ENCODE measurements at regions not wholly inside any gene's neighbourhood (a gene's known extent, or its start where the extent isn't known, plus 50 kb on each side); places are given as distances from the start of the nearest gene placed in this dataset.

DNA sequence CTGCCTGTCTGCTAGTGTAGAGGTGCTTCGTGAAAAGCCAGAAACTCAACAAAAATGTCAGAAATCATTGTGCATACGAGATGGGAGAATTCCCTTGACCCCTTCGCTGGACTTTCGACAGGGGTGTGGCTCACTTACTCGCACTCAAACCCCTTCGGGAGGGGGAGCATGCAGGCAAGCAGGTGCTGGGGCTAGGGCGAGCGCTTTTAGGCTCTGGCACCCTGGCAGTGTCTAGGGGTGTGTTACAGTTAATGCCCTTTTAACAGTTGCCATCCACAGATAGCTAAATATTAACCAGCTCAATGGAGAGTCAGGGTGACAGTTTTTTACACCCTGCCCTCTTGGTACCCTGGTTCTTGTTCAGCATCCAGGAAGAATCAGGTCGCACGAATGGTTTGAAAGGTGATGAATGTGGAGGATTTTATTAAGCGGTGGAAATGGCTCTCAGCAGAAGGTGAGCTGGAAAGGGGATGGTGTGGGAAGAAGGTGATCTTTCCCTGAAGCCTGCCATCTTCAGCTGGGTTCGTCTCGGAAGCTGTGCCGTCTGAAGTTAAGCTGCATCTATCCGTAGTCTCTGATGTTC, 59.6 kb upstream of the SHANK2 start:
- Histone ChIP-seq H3K36me3 (ENCODE audit: control insufficient read depth in 2 of 2, insufficient read depth in 1 of 2, low read length in 2 of 2) (no peaks in the 10 kb centered on the region), H3K9me3 (ENCODE audit: control insufficient read depth, insufficient read depth, low read depth, low read length) (no peaks in the 10 kb centered on the region), H3K27ac (ENCODE audit: extremely low read depth, low read depth, low read length) (no peak overlapping the region), H3K4me1 (ENCODE audit: control insufficient read depth, insufficient read depth, low read length) (no peaks in the 10 kb centered on the region), H3K4me3 (ENCODE audit: low read depth, low read length) (no peak overlapping the region)
- ChIA-PET POLR2A (no interaction called here), CTCF (no interaction called here)
- TF ChIP-seq ZNF660 (tag by site-specific recombination; IDR thresholded peaks at IDR 0.05) (no peak), ZNF670 (tag by site-specific recombination; IDR thresholded peaks at IDR 0.05; ENCODE audit: low read depth) (no peak), MEIS1 (CRISPR knock-in tag; IDR thresholded peaks at IDR 0.05; ENCODE audit: borderline replicate concordance) (no peak), ZNF76 (tag by site-specific recombination; IDR thresholded peaks at IDR 0.05; ENCODE audit: borderline replicate concordance, low read depth) (no peak), YY2 (tag by site-specific recombination; IDR thresholded peaks at IDR 0.05) (no peak), ZNF138 (tag by site-specific recombination; IDR thresholded peaks at IDR 0.05; ENCODE audit: borderline replicate concordance) (no peak), ZNF747 (tag by site-specific recombination; IDR thresholded peaks at IDR 0.05) (no peak), ZNF600 (tag by site-specific recombination; IDR thresholded peaks at IDR 0.05) (no peak), ZNF501 (tag by site-specific recombination; IDR thresholded peaks at IDR 0.05) (no peak), KLF8 (tag by site-specific recombination; IDR thresholded peaks at IDR 0.05) (no peak), ZXDB (tag by site-specific recombination; IDR thresholded peaks at IDR 0.05) (no peak), ZNF341 (tag by site-specific recombination; IDR thresholded peaks at IDR 0.05; ENCODE audit: low read depth) (no peak), ZNF664 (tag by site-specific recombination; IDR thresholded peaks at IDR 0.05) (no peak), ZFP3 (tag by site-specific recombination; IDR thresholded peaks at IDR 0.05; ENCODE audit: low read depth) (no peak), ZNF830 (tag by site-specific recombination; IDR thresholded peaks at IDR 0.05; ENCODE audit: low read depth) (no peak), ZNF274 (IDR thresholded peaks at IDR 0.05; ENCODE audit: low read length) (no peak), ZNF274 (tag by site-specific recombination; IDR thresholded peaks at IDR 0.05; ENCODE audit: borderline replicate concordance) (no peak)
- TF ChIP-seq, protein P1, sequence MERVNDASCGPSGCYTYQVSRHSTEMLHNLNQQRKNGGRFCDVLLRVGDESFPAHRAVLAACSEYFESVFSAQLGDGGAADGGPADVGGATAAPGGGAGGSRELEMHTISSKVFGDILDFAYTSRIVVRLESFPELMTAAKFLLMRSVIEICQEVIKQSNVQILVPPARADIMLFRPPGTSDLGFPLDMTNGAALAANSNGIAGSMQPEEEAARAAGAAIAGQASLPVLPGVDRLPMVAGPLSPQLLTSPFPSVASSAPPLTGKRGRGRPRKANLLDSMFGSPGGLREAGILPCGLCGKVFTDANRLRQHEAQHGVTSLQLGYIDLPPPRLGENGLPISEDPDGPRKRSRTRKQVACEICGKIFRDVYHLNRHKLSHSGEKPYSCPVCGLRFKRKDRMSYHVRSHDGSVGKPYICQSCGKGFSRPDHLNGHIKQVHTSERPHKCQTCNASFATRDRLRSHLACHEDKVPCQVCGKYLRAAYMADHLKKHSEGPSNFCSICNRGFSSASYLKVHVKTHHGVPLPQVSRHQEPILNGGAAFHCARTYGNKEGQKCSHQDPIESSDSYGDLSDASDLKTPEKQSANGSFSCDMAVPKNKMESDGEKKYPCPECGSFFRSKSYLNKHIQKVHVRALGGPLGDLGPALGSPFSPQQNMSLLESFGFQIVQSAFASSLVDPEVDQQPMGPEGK (tag by site-specific recombination; IDR thresholded peaks at IDR 0.05) = no peak
- TF ChIP-seq, protein P2, sequence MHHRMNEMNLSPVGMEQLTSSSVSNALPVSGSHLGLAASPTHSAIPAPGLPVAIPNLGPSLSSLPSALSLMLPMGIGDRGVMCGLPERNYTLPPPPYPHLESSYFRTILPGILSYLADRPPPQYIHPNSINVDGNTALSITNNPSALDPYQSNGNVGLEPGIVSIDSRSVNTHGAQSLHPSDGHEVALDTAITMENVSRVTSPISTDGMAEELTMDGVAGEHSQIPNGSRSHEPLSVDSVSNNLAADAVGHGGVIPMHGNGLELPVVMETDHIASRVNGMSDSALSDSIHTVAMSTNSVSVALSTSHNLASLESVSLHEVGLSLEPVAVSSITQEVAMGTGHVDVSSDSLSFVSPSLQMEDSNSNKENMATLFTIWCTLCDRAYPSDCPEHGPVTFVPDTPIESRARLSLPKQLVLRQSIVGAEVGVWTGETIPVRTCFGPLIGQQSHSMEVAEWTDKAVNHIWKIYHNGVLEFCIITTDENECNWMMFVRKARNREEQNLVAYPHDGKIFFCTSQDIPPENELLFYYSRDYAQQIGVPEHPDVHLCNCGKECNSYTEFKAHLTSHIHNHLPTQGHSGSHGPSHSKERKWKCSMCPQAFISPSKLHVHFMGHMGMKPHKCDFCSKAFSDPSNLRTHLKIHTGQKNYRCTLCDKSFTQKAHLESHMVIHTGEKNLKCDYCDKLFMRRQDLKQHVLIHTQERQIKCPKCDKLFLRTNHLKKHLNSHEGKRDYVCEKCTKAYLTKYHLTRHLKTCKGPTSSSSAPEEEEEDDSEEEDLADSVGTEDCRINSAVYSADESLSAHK (tag by site-specific recombination; IDR thresholded peaks at IDR 0.05) = no peak
- TF ChIP-seq, protein P3, sequence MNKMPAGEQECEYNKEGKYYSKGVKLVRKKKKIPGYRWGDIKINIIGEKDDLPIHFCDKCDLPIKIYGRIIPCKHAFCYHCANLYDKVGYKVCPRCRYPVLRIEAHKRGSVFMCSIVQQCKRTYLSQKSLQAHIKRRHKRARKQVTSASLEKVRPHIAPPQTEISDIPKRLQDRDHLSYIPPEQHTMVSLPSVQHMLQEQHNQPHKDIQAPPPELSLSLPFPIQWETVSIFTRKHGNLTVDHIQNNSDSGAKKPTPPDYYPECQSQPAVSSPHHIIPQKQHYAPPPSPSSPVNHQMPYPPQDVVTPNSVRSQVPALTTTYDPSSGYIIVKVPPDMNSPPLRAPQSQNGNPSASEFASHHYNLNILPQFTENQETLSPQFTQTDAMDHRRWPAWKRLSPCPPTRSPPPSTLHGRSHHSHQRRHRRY (tag by site-specific recombination; IDR thresholded peaks at IDR 0.05) = no peak
- TF ChIP-seq, protein P4, sequence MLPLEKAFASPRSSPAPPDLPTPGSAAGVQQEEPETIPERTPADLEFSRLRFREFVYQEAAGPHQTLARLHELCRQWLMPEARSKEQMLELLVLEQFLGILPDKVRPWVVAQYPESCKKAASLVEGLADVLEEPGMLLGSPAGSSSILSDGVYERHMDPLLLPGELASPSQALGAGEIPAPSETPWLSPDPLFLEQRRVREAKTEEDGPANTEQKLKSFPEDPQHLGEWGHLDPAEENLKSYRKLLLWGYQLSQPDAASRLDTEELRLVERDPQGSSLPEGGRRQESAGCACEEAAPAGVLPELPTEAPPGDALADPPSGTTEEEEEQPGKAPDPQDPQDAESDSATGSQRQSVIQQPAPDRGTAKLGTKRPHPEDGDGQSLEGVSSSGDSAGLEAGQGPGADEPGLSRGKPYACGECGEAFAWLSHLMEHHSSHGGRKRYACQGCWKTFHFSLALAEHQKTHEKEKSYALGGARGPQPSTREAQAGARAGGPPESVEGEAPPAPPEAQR (tag by site-specific recombination; IDR thresholded peaks at IDR 0.05) = no peak
